ENCODE measurements at regions not wholly inside any gene's neighbourhood (a gene's known extent, or its start where the extent isn't known, plus 50 kb on each side); places are given as distances from the start of the nearest gene placed in this dataset.

- Histone ChIP-seq H2AFZ (ENCODE audit: insufficient read depth, low read depth, low read length, poor library complexity, severe bottlenecking) (no peak overlapping the region), H4K20me1 (ENCODE audit: control insufficient read depth, insufficient read depth, low read length, poor library complexity, severe bottlenecking) (no peaks in the 10 kb centered on the region), H3K27me3 (replicated peaks in 1 of 4; ENCODE audit: control extremely low read depth in 1 of 4, control insufficient read depth in 3 of 4, insufficient read depth in 4 of 4, low read length in 3 of 4) (no peaks in the 10 kb centered on the region), H3K36me3 (replicated peaks in 1 of 2; ENCODE audit: control extremely low read depth in 1 of 2, control insufficient read depth in 1 of 2, extremely low read depth in 1 of 2, insufficient read depth in 2 of 2, low read length in 1 of 2) (no peaks in the 10 kb centered on the region), H3K4me2 (replicated peaks; ENCODE audit: low read depth, low read length, poor library complexity, severe bottlenecking) (no peak overlapping the region), H3K4me1 (ENCODE audit: control insufficient read depth in 2 of 2, insufficient read depth in 2 of 2, low read length in 2 of 2) (no peaks in the 10 kb centered on the region), H3K9ac (ENCODE audit: low read length) (no peak overlapping the region), H3K4me3 (ENCODE audit: control extremely low read depth in 1 of 5, extremely low read depth in 1 of 5, insufficient read depth in 1 of 5, low read depth in 2 of 5, low read length in 4 of 5) (no peak overlapping the region), H3K79me2 (ENCODE audit: control insufficient read depth, insufficient read depth, low read length) (no peaks in the 10 kb centered on the region), H3K27ac (ENCODE audit: low read length in 2 of 2) (no peak overlapping the region), H3K9me3 (ENCODE audit: control extremely low read depth in 1 of 3, control insufficient read depth in 2 of 3, insufficient read depth in 1 of 3, low read length in 2 of 3) (peaks cover 0 to 2% (median 0%) of the 10 kb centered on the region in 3 donors)
- intact Hi-C loops (cut with micrococcal nuclease): no loop called here
- no peaks in the 10 kb centered on the region for H3K4me1 Mint-ChIP-seq
- DNase-seq (no peak), ATAC-seq (ENCODE audit: low read depth) (no peak)
- no peak overlapping the region for H3K27ac Mint-ChIP-seq
- no peak for TF ChIP-seq EZH2 (IDR thresholded peaks at IDR 0.05; ENCODE audit: borderline replicate concordance, insufficient read depth, low read depth, low read length, poor library complexity, severe bottlenecking)
- TF ChIP-seq, protein P1, sequence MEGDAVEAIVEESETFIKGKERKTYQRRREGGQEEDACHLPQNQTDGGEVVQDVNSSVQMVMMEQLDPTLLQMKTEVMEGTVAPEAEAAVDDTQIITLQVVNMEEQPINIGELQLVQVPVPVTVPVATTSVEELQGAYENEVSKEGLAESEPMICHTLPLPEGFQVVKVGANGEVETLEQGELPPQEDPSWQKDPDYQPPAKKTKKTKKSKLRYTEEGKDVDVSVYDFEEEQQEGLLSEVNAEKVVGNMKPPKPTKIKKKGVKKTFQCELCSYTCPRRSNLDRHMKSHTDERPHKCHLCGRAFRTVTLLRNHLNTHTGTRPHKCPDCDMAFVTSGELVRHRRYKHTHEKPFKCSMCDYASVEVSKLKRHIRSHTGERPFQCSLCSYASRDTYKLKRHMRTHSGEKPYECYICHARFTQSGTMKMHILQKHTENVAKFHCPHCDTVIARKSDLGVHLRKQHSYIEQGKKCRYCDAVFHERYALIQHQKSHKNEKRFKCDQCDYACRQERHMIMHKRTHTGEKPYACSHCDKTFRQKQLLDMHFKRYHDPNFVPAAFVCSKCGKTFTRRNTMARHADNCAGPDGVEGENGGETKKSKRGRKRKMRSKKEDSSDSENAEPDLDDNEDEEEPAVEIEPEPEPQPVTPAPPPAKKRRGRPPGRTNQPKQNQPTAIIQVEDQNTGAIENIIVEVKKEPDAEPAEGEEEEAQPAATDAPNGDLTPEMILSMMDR (IDR thresholded peaks at IDR 0.05): no peak
- no peaks in the 10 kb centered on the region for H3K27me3 Mint-ChIP-seq
- H3K4me3 Mint-ChIP-seq: no peak overlapping the region
- H3K9me3 Mint-ChIP-seq (ENCODE audit: insufficient read depth): no peaks in the 10 kb centered on the region
- ChIA-PET CTCF (no interaction called here), POLR2A (interaction anchor here (0.6 kb wide), 1 partner anchor 100 kb away, joined by 3 read pairs; no protein-coding TSS in a partner anchor)
- no CpG with 5 or more reads among the region's 2 CpGs for WGBS (ENCODE audit: insufficient coverage)
Observed at GRCh38 chr13:22169473-22169872, 498.6 kb downstream of the FGF9 start.

DNA sequence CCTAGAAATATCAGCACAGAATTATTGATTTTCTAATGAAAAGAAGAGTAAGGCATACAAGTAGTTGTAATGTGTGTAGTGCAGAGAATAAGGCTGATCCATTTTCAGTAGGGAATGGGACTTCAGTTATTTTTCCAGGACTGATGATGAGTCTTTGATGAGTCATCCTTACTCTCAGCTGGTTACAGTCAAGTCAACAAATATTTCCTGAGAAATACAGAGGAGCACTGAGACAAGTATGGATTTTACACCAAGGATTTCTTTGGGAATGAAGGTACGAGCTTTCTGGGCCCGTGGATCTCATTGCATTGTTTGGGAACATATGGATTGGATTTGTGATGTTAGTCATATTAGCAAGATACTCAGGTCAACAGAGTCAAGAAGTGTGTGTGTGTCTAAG is 502.7 kb downstream of the FGF9 start:
- H3K9ac ChIP-seq (ENCODE audit: low read length): no peak overlapping the region
- no peaks in the 10 kb centered on the region for H3K79me2 ChIP-seq (ENCODE audit: control insufficient read depth, insufficient read depth, low read length)
- TF ChIP-seq, protein P1 (IDR thresholded peaks at IDR 0.05): no peak
- no peak for TF ChIP-seq EZH2 (IDR thresholded peaks at IDR 0.05; ENCODE audit: borderline replicate concordance, insufficient read depth, low read depth, low read length, poor library complexity, severe bottlenecking)
- no peak for ATAC-seq (ENCODE audit: low read depth)
- H2AFZ ChIP-seq (ENCODE audit: insufficient read depth, low read depth, low read length, poor library complexity, severe bottlenecking): no peak overlapping the region
- intact Hi-C loops (cut with micrococcal nuclease): no loop called here
- peaks cover 2% of the 10 kb centered on the region for H3K9me3 Mint-ChIP-seq (ENCODE audit: insufficient read depth)
- H3K4me1 Mint-ChIP-seq: no peaks in the 10 kb centered on the region
- H3K4me1 ChIP-seq (ENCODE audit: control insufficient read depth in 2 of 2, insufficient read depth in 2 of 2, low read length in 2 of 2): no peaks in the 10 kb centered on the region
- H3K27ac ChIP-seq (ENCODE audit: low read length in 2 of 2): no peak overlapping the region
- ChIA-PET CTCF (no interaction called here), POLR2A (no interaction called here)
- H3K27me3 ChIP-seq (replicated peaks in 1 of 4; ENCODE audit: control extremely low read depth in 1 of 4, control insufficient read depth in 3 of 4, insufficient read depth in 4 of 4, low read length in 3 of 4): no peaks in the 10 kb centered on the region
- no peaks in the 10 kb centered on the region for H3K36me3 ChIP-seq (replicated peaks in 1 of 2; ENCODE audit: control extremely low read depth in 1 of 2, control insufficient read depth in 1 of 2, extremely low read depth in 1 of 2, insufficient read depth in 2 of 2, low read length in 1 of 2)
- no peak overlapping the region for H3K4me2 ChIP-seq (replicated peaks; ENCODE audit: low read depth, low read length, poor library complexity, severe bottlenecking)
- DNase-seq: no peak
- WGBS (ENCODE audit: insufficient coverage): 92% methylated on average over 2 of the region's 2 CpGs
- no peaks in the 10 kb centered on the region for H4K20me1 ChIP-seq (ENCODE audit: control insufficient read depth, insufficient read depth, low read length, poor library complexity, severe bottlenecking)
- no peak overlapping the region for H3K4me3 ChIP-seq (ENCODE audit: control extremely low read depth in 1 of 5, extremely low read depth in 1 of 5, insufficient read depth in 1 of 5, low read depth in 2 of 5, low read length in 4 of 5)
- H3K27ac Mint-ChIP-seq: no peak overlapping the region
- no peak overlapping the region for H3K4me3 Mint-ChIP-seq
- H3K9me3 ChIP-seq (ENCODE audit: control extremely low read depth in 1 of 3, control insufficient read depth in 2 of 3, insufficient read depth in 1 of 3, low read length in 2 of 3): peaks cover 0 to 2% (median 0%) of the 10 kb centered on the region in 3 donors
- H3K27me3 Mint-ChIP-seq: no peaks in the 10 kb centered on the region

All from B cell (primary cell).